Kidney (tissue), 13 donors: ENCODE measurements at regions not wholly inside any gene's neighbourhood (a gene's known extent, or its start where the extent isn't known, plus 50 kb on each side); places are given as distances from the start of the nearest gene placed in this dataset.

Experiments used
- DNase-seq, 5 donors: peaks; one replicate each; pipeline ENCODE4 v3.0.0-alpha.2; 2013 to 2020
- FAIRE-seq: peaks from 2 replicates; lab custom pipeline; 2012; peaks lifted over from hg19 to GRCh38; lab: Jason Lieb, UNC
- H3K27ac ChIP-seq, 2 donors: one replicate each; pipeline ENCODE4 v1.7.0; 2013; ENCODE audit warnings: low read depth in 2 of 2, low read length in 2 of 2, inconsistent platforms in 1 of 2
- H3K27me3 ChIP-seq: one replicate; pipeline ENCODE4 v1.7.1; 2013; ENCODE audit warnings: low read length, inconsistent platforms; ENCODE audit not compliant: control insufficient read depth, insufficient read depth
- H3K36me3 ChIP-seq, 3 donors: one replicate each; pipeline versions ENCODE4 v1.7.0 to v1.7.1; 2013; ENCODE audit warnings: low read length in 3 of 3, control low read depth in 1 of 3, inconsistent platforms in 1 of 3; ENCODE audit not compliant: insufficient read depth in 3 of 3, control insufficient read depth in 2 of 3
- H3K4me1 ChIP-seq, 3 donors: one replicate each; pipeline versions ENCODE4 v1.7.0 to v1.7.1; 2013; ENCODE audit warnings: low read length in 3 of 3, inconsistent platforms in 1 of 3, low read depth in 1 of 3; ENCODE audit not compliant: control insufficient read depth in 2 of 3, insufficient read depth in 2 of 3
- H3K4me3 ChIP-seq, 3 donors: one replicate each; pipeline versions ENCODE4 v1.7.0 to v1.8.1; 2013; ENCODE audit warnings: low read length in 3 of 3, control low read depth in 1 of 3, inconsistent platforms in 1 of 3
- H3K9ac ChIP-seq, 3 donors: one replicate each; pipeline versions ENCODE4 v1.7.0 to v1.7.1; 2013; ENCODE audit warnings: low read length in 3 of 3, control low read depth in 1 of 3, inconsistent platforms in 1 of 3
- H3K9me3 ChIP-seq, 3 donors: one replicate each; pipeline versions ENCODE4 v1.7.0 to v1.7.1; 2013; ENCODE audit warnings: low read length in 3 of 3, control low read depth in 1 of 3, inconsistent platforms in 1 of 3; ENCODE audit not compliant: control insufficient read depth in 2 of 3, insufficient read depth in 1 of 3
- CTCF ChIP-seq: IDR thresholded peaks from 3 replicates; pipeline ENCODE4 v1.5.1; 2012; ENCODE audit warnings: mild to moderate bottlenecking, moderate library complexity, borderline replicate concordance; ENCODE audit not compliant: insufficient read depth; ENCODE audit errors: extremely low read depth
- intact Hi-C: fragments of 100-400 bp; cut with DNase I; formaldehyde crosslinking; loops from one replicate; pipeline ENCODE4 v1.11.1; 2022
- donor health status: control.
- donor health status: control.
- donor health status: control.
- donor health status: control.
- donor health status: control.
- donor health status: DM: yes; HTN: yes; CAD: no.
- donor health status: Normal renal cell carcinoma (clear cell type).

DNA sequence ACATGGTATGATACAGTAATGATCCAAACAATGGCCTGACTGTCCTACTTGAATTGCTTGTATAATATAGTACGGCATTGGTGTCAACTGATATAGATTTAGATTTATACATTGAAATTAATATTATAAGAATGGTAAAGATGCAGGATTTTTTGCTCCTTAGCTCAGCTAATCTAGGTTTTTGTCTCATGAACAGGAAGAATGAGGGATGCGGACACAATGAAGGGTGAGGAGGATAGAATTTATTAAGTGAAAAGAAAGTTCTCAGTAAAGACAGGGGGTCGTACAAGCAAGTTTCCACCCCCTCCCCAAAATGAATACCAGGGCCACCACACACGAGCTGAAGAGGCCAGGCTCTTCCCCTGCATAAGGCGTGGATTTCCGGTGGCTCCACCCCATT, 96.1 kb downstream of the KCNA5 start:
- no peak for TF ChIP-seq CTCF
- H3K4me3 ChIP-seq, result no peak overlapping the region
- H3K27me3 ChIP-seq, result no peaks in the 10 kb centered on the region
- no peaks in the 10 kb centered on the region for H3K4me1 ChIP-seq
- H3K36me3 ChIP-seq, result no peaks in the 10 kb centered on the region
- H3K9me3 ChIP-seq, result peaks cover 0 to 3% (median 2%) of the 10 kb centered on the region in 3 donors
- no peak overlapping the region for H3K27ac ChIP-seq
- no peak for FAIRE-seq
- H3K9ac ChIP-seq, result no peak overlapping the region
- intact Hi-C loops, result no loop called here
- DNase-seq, result no peak

DNA sequence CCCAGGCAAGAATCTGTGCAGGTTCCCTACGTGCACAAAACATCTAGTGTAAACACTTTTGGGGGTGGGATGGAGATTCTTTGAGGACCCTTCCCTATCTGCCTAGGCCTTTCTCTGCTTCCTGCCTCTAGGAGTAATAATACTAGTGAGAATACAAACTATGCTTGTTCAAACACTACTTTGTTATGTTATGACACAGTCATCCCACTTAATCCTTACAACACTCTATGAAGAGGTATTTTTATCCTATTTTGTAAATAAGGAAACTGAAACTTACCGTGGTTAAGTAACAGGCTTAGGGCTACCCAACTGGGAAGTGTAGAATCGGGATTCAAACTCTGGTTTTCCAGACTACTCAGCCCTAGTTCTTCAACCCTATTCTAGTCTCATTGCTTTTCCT, 96.5 kb downstream of the KCNA5 start:
- Histone ChIP-seq H3K9ac (no peak overlapping the region), H3K36me3 (no peaks in the 10 kb centered on the region), H3K4me1 (no peaks in the 10 kb centered on the region), H3K9me3 (peaks cover 0 to 3% (median 2%) of the 10 kb centered on the region in 3 donors), H3K4me3 (no peak overlapping the region), H3K27ac (no peak overlapping the region), H3K27me3 (no peaks in the 10 kb centered on the region)
- DNase-seq (no peak), FAIRE-seq (no peak)
- intact Hi-C loops, result no loop called here
- no peak for TF ChIP-seq CTCF

GRCh38 chr12:5148880-5149279, 105.2 kb downstream of the KCNA5 start:
- Histone ChIP-seq H3K4me3 (no peak overlapping the region), H3K27ac (no peak overlapping the region), H3K9me3 (no peaks in the 10 kb centered on the region), H3K36me3 (no peaks in the 10 kb centered on the region), H3K27me3 (no peaks in the 10 kb centered on the region), H3K9ac (no peak overlapping the region), H3K4me1 (no peaks in the 10 kb centered on the region)
- intact Hi-C loops, result no loop called here
- DNase-seq, result no peak
- no peak for TF ChIP-seq CTCF
- no peak for FAIRE-seq

- H3K9me3 ChIP-seq, result no peaks in the 10 kb centered on the region
- H3K4me3 ChIP-seq, result no peak overlapping the region
- no peak for FAIRE-seq
- H3K4me1 ChIP-seq, result no peaks in the 10 kb centered on the region
- no peak for TF ChIP-seq CTCF
- DNase-seq, result no peak
- no peak overlapping the region for H3K27ac ChIP-seq
- H3K9ac ChIP-seq, result no peak overlapping the region
- H3K27me3 ChIP-seq, result no peaks in the 10 kb centered on the region
- no peaks in the 10 kb centered on the region for H3K36me3 ChIP-seq
- intact Hi-C loops, result no loop called here
These were observed 110.4 kb downstream of the KCNA5 start for GRCh38 chr12:5154091-5154490.
